Stimulated activated CD4-positive, alpha-beta T cell treated with anti-CD3 and anti-CD28 coated beads, TNF-alpha, amount 100 ng/mL, for 24 hours (primary cell): ENCODE measurements at regions not wholly inside any gene's neighbourhood (a gene's known extent, or its start where the extent isn't known, plus 50 kb on each side); places are given as distances from the start of the nearest gene placed in this dataset.
"Not testable (repeated sequence)": the region's sequence is repeated elsewhere in the genome, so short reads cannot be mapped to it uniquely, and the experiment has no call there.

Experiments used
- DNase-seq, 3 experiments: peaks; one replicate each; pipeline ENCODE4 v3.0.0-alpha.2; 2020; ENCODE audit warnings: low read depth in 3 of 3

GRCh38 chr14:53857625-53858344 lies 98.8 kb downstream of the BMP4 start:
- no peak for DNase-seq

GRCh38 chr14:53855574-53855973 lies 101.1 kb downstream of the BMP4 start:
- DNase-seq = no peak

GRCh38 chr14:53855127-53855526 lies 101.5 kb downstream of the BMP4 start:
- DNase-seq = no peak

- DNase-seq = no peak
Measured at GRCh38 chr14:53851394-53852090, 105.1 kb downstream of the BMP4 start.

GRCh38 chr14:53850714-53851296 lies 105.8 kb downstream of the BMP4 start:
- no peak for DNase-seq

GRCh38 chr14:53849549-53849948 lies 107.1 kb downstream of the BMP4 start:
- no peak for DNase-seq

GRCh38 chr14:53848854-53849253 lies 107.8 kb downstream of the BMP4 start:
- DNase-seq = no peak

GRCh38 chr14:53847881-53848280 lies 108.7 kb downstream of the BMP4 start:
- no peak for DNase-seq

GRCh38 chr14:53847057-53847456 lies 109.6 kb downstream of the BMP4 start:
- DNase-seq = no peak

GRCh38 chr14:53845813-53846693 lies 110.6 kb downstream of the BMP4 start:
- no peak for DNase-seq

- DNase-seq = no peak
Measured at GRCh38 chr14:53842938-53843337, 113.7 kb downstream of the BMP4 start.

GRCh38 chr14:53841109-53842099 lies 115.2 kb downstream of the BMP4 start:
- no peak for DNase-seq

- no peak for DNase-seq
Measured at GRCh38 chr14:53840444-53840843, 116.2 kb downstream of the BMP4 start.

GRCh38 chr14:53838374-53838773 lies 118.3 kb downstream of the BMP4 start:
- no peak for DNase-seq

- DNase-seq = not testable (repeated sequence)
Measured at GRCh38 chr14:53837656-53838055, 119.0 kb downstream of the BMP4 start.

- no peak for DNase-seq
Measured at GRCh38 chr14:53836551-53836950, 120.1 kb downstream of the BMP4 start.

- no peak for DNase-seq
Measured at GRCh38 chr14:53828820-53829219, 127.8 kb downstream of the BMP4 start.

- DNase-seq = no peak
Measured at GRCh38 chr14:53824061-53824460, 132.6 kb downstream of the BMP4 start.

GRCh38 chr14:53814392-53814791 lies 142.2 kb downstream of the BMP4 start:
- no peak for DNase-seq

- no peak for DNase-seq
Measured at GRCh38 chr14:53810221-53810620, 146.4 kb downstream of the BMP4 start.

- no peak for DNase-seq
Measured at GRCh38 chr14:53808042-53808441, 148.6 kb downstream of the BMP4 start.
